ENCODE measurements at regions not wholly inside any gene's neighbourhood (a gene's known extent, or its start where the extent isn't known, plus 50 kb on each side); places are given as distances from the start of the nearest gene placed in this dataset.
A peak's percentile ranks its signal among the peaks of the same experiment; 100 is the strongest.

GRCh38 chrX:39059866-39060265 is 258.6 kb downstream of the MID1IP1 start:
- no peak overlapping the region for H3K27ac ChIP-seq (ENCODE audit: low read depth in 2 of 2, low read length in 1 of 2)
- no peaks in the 10 kb centered on the region for H3K36me3 ChIP-seq (replicated peaks in 1 of 2; ENCODE audit: control insufficient read depth in 1 of 2, insufficient read depth in 2 of 2, low read length in 1 of 2)
- ChIA-PET POLR2A (no interaction called here), CTCF (no interaction called here)
- 0 out of 2 replicates have a peak, but pooled peaks have one; percentile 8 for TF ChIP-seq GATA2 (CRISPR knock-in tag; IDR thresholded peaks at IDR 0.05)
- no peak for TF ChIP-seq EZH2phosphoT487 (IDR thresholded peaks at IDR 0.05; ENCODE audit: borderline replicate concordance, low read depth)
- TF ChIP-seq RFX5 (IDR thresholded peaks at IDR 0.05; ENCODE audit: low read length), result no peak
- TF ChIP-seq ZBTB33 (IDR thresholded peaks at IDR 0.05; ENCODE audit: borderline replicate concordance, low read depth), result no peak
- TF ChIP-seq IRF3 (IDR thresholded peaks at IDR 0.05; ENCODE audit: low read depth, low read length), result no peak
- H4K20me1 ChIP-seq (ENCODE audit: insufficient read depth), result no peaks in the 10 kb centered on the region
- DNase-seq, result no peak
- no peak overlapping the region for H3K9ac ChIP-seq
- H3K4me3 ChIP-seq (ENCODE audit: low read depth in 2 of 2, low read length in 1 of 2), result no peak overlapping the region
- no peak overlapping the region for H2AFZ ChIP-seq (ENCODE audit: low read depth)
- H3K79me2 ChIP-seq (ENCODE audit: insufficient read depth), result no peaks in the 10 kb centered on the region
- H3K4me2 ChIP-seq, result no peak overlapping the region
- H3K9me3 ChIP-seq, result no peaks in the 10 kb centered on the region
- no peaks in the 10 kb centered on the region; the same call in 1 of the 2 replicates for H3K27me3 ChIP-seq (ENCODE audit: insufficient read depth)
- H3K9me2 ChIP-seq, result no peaks in the 10 kb centered on the region
- H3F3A ChIP-seq (replicated peaks; ENCODE audit: insufficient read depth), result no peaks in the 10 kb centered on the region
- H3K4me1 ChIP-seq (ENCODE audit: control insufficient read depth in 1 of 2, insufficient read depth in 2 of 2, low read depth in 1 of 2, low read length in 1 of 2), result no peaks in the 10 kb centered on the region

- H2AFZ ChIP-seq (ENCODE audit: low read depth), result no peak overlapping the region
- 8% methylated on average over 4 of the region's 4 CpGs for WGBS (ENCODE audit: low lambda C conversion rate)
- no peaks in the 10 kb centered on the region for H3F3A ChIP-seq (replicated peaks; ENCODE audit: insufficient read depth)
- no peaks in the 10 kb centered on the region for H3K9me2 ChIP-seq
- H3K4me3 ChIP-seq (ENCODE audit: low read depth in 2 of 2, low read length in 1 of 2), result no peak overlapping the region
- no peaks in the 10 kb centered on the region; the same call in 1 of the 2 replicates for H3K27me3 ChIP-seq (ENCODE audit: insufficient read depth)
- H3K9ac ChIP-seq, result no peak overlapping the region
- DNase-seq, result no peak
- POLR2A ChIA-PET, result no interaction called here
- CTCF ChIA-PET, result no interaction called here
- no peaks in the 10 kb centered on the region for H3K36me3 ChIP-seq (replicated peaks in 1 of 2; ENCODE audit: control insufficient read depth in 1 of 2, insufficient read depth in 2 of 2, low read length in 1 of 2)
- peaks cover 0 to 4% of the 10 kb centered on the region in 2 experiments; a peak in 1 of 4 replicates for H3K4me1 ChIP-seq (ENCODE audit: control insufficient read depth in 1 of 2, insufficient read depth in 2 of 2, low read depth in 1 of 2, low read length in 1 of 2)
- TF ChIP-seq RAD21 (IDR thresholded peaks at IDR 0.05; ENCODE audit: low read length) (no peak), USF1 (IDR thresholded peaks at IDR 0.05; ENCODE audit: borderline replicate concordance, low read depth) (no peak), GATA2 (CRISPR knock-in tag; IDR thresholded peaks at IDR 0.05) (no peak), MAX (IDR thresholded peaks at IDR 0.05; ENCODE audit: low read depth) (no peak), TAF1 (IDR thresholded peaks at IDR 0.05; ENCODE audit: borderline replicate concordance, low read depth, low read length) (no peak), PBX3 (IDR thresholded peaks at IDR 0.05) (no peak), EZH2phosphoT487 (IDR thresholded peaks at IDR 0.05; ENCODE audit: borderline replicate concordance, low read depth) (no peak), EP300 (IDR thresholded peaks at IDR 0.05; ENCODE audit: borderline replicate concordance in 1 of 2, low read depth in 1 of 2, low read length in 1 of 2) (no peak), RCOR1 (IDR thresholded peaks at IDR 0.05; ENCODE audit: low read length) (no peak), RFX5 (IDR thresholded peaks at IDR 0.05; ENCODE audit: low read length) (no peak), NFIC (IDR thresholded peaks at IDR 0.05; ENCODE audit: borderline replicate concordance) (no peak), IRF3 (IDR thresholded peaks at IDR 0.05; ENCODE audit: low read depth, low read length) (no peak), JUND (IDR thresholded peaks at IDR 0.05) (no peak), FOXJ3 (CRISPR knock-in tag; IDR thresholded peaks at IDR 0.05) (no peak), YY1 (IDR thresholded peaks at IDR 0.05; ENCODE audit: low read depth) (no peak), ELF1 (IDR thresholded peaks at IDR 0.05) (no peak), GABPA (IDR thresholded peaks at IDR 0.05; ENCODE audit: low read depth) (no peak), FOSL2 (IDR thresholded peaks at IDR 0.05; ENCODE audit: borderline replicate concordance, low read depth) (no peak)
- no peaks in the 10 kb centered on the region for H3K79me2 ChIP-seq (ENCODE audit: insufficient read depth)
- H3K9me3 ChIP-seq, result no peaks in the 10 kb centered on the region
- no peak overlapping the region for H3K27ac ChIP-seq (ENCODE audit: low read depth in 2 of 2, low read length in 1 of 2)
- H3K4me2 ChIP-seq, result no peak overlapping the region
- H4K20me1 ChIP-seq (ENCODE audit: insufficient read depth), result no peaks in the 10 kb centered on the region
Measured at GRCh38 chrX:39063037-39063436, 261.8 kb downstream of the MID1IP1 start.
